GM12878 (cell line): ENCODE measurements at regions not wholly inside any gene's neighbourhood (a gene's known extent, or its start where the extent isn't known, plus 50 kb on each side); places are given as distances from the start of the nearest gene placed in this dataset.

Experiments used
- ATF2 ChIP-seq: IDR thresholded peaks from 2 replicates; pipeline ENCODE4 v1.6.1; 2012; ENCODE audit warnings: low read length, inconsistent platforms
- BCLAF1 ChIP-seq: fragments of 450-650 bp; IDR thresholded peaks from 2 replicates; pipeline ENCODE4 v1.6.1; 2017; ENCODE audit warnings: antibody characterized with exemption, mild to moderate bottlenecking, moderate library complexity
- CREM ChIP-seq: IDR thresholded peaks from 2 replicates; pipeline ENCODE4 v1.6.1; 2014; ENCODE audit warnings: antibody characterized with exemption, low read depth
- E4F1 ChIP-seq: fragments of 450-650 bp; IDR thresholded peaks from 2 replicates; pipeline ENCODE4 v1.6.1; 2018; ENCODE audit warnings: borderline replicate concordance, mild to moderate bottlenecking; ENCODE audit not compliant: partially characterized antibody
- RAD51 ChIP-seq: fragments of 450-650 bp; IDR thresholded peaks from 2 replicates; pipeline ENCODE4 v1.6.1; 2016; ENCODE audit warnings: moderate library complexity, mild to moderate bottlenecking, inconsistent platforms
- SKIL ChIP-seq: fragments of 450-650 bp; IDR thresholded peaks from 2 replicates; pipeline ENCODE4 v1.6.1; 2017; ENCODE audit warnings: mild to moderate bottlenecking, low read depth, inconsistent platforms; ENCODE audit not compliant: poor library complexity, severe bottlenecking
- SMC3 ChIP-seq: IDR thresholded peaks from 2 replicates; pipeline ENCODE4 v1.6.1; 2011; ENCODE audit warnings: low read length, improper control_type of control experiment, borderline replicate concordance
- ZNF207 ChIP-seq: fragments of 450-650 bp; IDR thresholded peaks from 2 replicates; pipeline ENCODE4 v1.6.1; 2014; ENCODE audit warnings: antibody characterized with exemption, mild to moderate bottlenecking, borderline replicate concordance

- TF ChIP-seq BCLAF1 (no peak), RAD51 (no peak), SKIL (no peak), E4F1 (no peak), SMC3 (no peak), ATF2 (no peak), CREM (no peak), ZNF207 (no peak)
Observed at GRCh38 chr16:5416013-5416412, 318.4 kb upstream of the EEF2KMT start (continued).
